Karpas-422 (cell line): ENCODE measurements at regions not wholly inside any gene's neighbourhood (a gene's known extent, or its start where the extent isn't known, plus 50 kb on each side); places are given as distances from the start of the nearest gene placed in this dataset.
"Not testable (repeated sequence)": the region's sequence is repeated elsewhere in the genome, so short reads cannot be mapped to it uniquely, and the experiment has no call there.

Source experiments
- DNase-seq: peaks from one replicate; pipeline ENCODE4 v3.0.0-alpha.2; 2015
- H2AFZ ChIP-seq: fragments of 200-600 bp; sonication (generic); 2 replicates; pipeline ENCODE4 v1.6.1; 2014; ENCODE audit warnings: antibody characterized with exemption, low read length, mixed read lengths
- H3K27ac ChIP-seq: fragments of 200-600 bp; sonication (generic); 2 replicates; pipeline ENCODE4 v1.5.1; 2014; ENCODE audit warnings: mild to moderate bottlenecking, low read length, moderate library complexity
- H3K27me3 ChIP-seq: fragments of 200-600 bp; sonication (generic); 2 replicates; pipeline ENCODE4 v1.6.1; 2014; ENCODE audit warnings: low read length, mixed read lengths
- H3K36me3 ChIP-seq: fragments of 200-600 bp; sonication (generic); 2 replicates; pipeline ENCODE4 v1.6.1; 2014; ENCODE audit warnings: low read length, mixed read lengths; ENCODE audit not compliant: insufficient read depth
- H3K4me1 ChIP-seq: fragments of 200-600 bp; sonication (generic); 2 replicates; pipeline ENCODE4 v1.6.1; 2014; ENCODE audit warnings: mild to moderate bottlenecking, low read length, mixed read lengths
- H3K4me2 ChIP-seq: fragments of 200-600 bp; sonication (generic); 2 replicates; pipeline ENCODE4 v1.6.1; 2014; ENCODE audit warnings: low read length, low read depth, mild to moderate bottlenecking; ENCODE audit not compliant: poor library complexity, severe bottlenecking
- H3K4me3 ChIP-seq: fragments of 200-600 bp; sonication (generic); 2 replicates; pipeline ENCODE4 v1.5.1; 2014; ENCODE audit warnings: mild to moderate bottlenecking, antibody characterized with exemption, low read length, mixed read lengths
- H3K79me2 ChIP-seq: fragments of 200-600 bp; sonication (generic); 2 replicates; pipeline ENCODE4 v1.6.1; 2014; ENCODE audit warnings: mild to moderate bottlenecking, low read length, mixed read lengths
- H3K9ac ChIP-seq: fragments of 200-600 bp; sonication (generic); 2 replicates; pipeline ENCODE4 v1.6.0; 2014; ENCODE audit warnings: low read length
- H3K9me2 ChIP-seq: fragments of 200-600 bp; sonication (generic), shearing (Covaris generic); replicated peaks from 2 replicates; pipeline ENCODE4 v1.6.0; 2014; ENCODE audit warnings: mild to moderate bottlenecking, low read length, moderate library complexity; ENCODE audit not compliant: insufficient read depth
- H3K9me3 ChIP-seq: fragments of 300-700, 200-600 bp; sonication (generic); 2 replicates; pipeline ENCODE4 v1.6.1; 2014; ENCODE audit warnings: low read length, mixed read lengths
- H4K20me1 ChIP-seq: fragments of 200-600 bp; sonication (generic); 2 replicates; pipeline ENCODE4 v1.6.1; 2014; ENCODE audit warnings: mild to moderate bottlenecking, antibody characterized with exemption, low read length, low read depth; ENCODE audit not compliant: insufficient read depth

GRCh38 chr4:62618042-62618441, 1417.9 kb downstream of the ADGRL3 start:
- H4K20me1 ChIP-seq: no peaks in the 10 kb centered on the region
- no peak overlapping the region for H3K27ac ChIP-seq
- H3K27me3 ChIP-seq: no peaks in the 10 kb centered on the region
- peaks cover 20% of the 10 kb centered on the region; the same call in 1 of the 2 replicates for H3K9me3 ChIP-seq
- H3K9me2 ChIP-seq: no peaks in the 10 kb centered on the region
- no peak overlapping the region for H3K9ac ChIP-seq
- no peak overlapping the region for H3K4me2 ChIP-seq
- no peak overlapping the region for H3K4me3 ChIP-seq
- no peaks in the 10 kb centered on the region for H3K79me2 ChIP-seq
- H3K36me3 ChIP-seq: no peaks in the 10 kb centered on the region
- no peak overlapping the region for H2AFZ ChIP-seq
- no peaks in the 10 kb centered on the region for H3K4me1 ChIP-seq
- DNase-seq: no peak

- no peak overlapping the region for H3K4me3 ChIP-seq
- H3K4me2 ChIP-seq: no peak overlapping the region
- no peak for DNase-seq
These were observed 1401.6 kb downstream of the ADGRL3 start for GRCh38 chr4:62601737-62602136.

GRCh38 chr4:62595265-62595664, 1395.1 kb downstream of the ADGRL3 start:
- not testable (repeated sequence) for H3K9ac ChIP-seq, H3K9me2 ChIP-seq, DNase-seq, H3K4me3 ChIP-seq, H3K4me2 ChIP-seq, H3K27me3 ChIP-seq, H3K36me3 ChIP-seq, H3K79me2 ChIP-seq, H2AFZ ChIP-seq, H4K20me1 ChIP-seq, H3K27ac ChIP-seq, H3K4me1 ChIP-seq
- H3K9me3 ChIP-seq: peaks cover 35% of the 10 kb centered on the region

More at GRCh38 chr4:62601737-62602136, 1401.6 kb downstream of the ADGRL3 start:
- Histone ChIP-seq H3K9me2 (no peaks in the 10 kb centered on the region), H3K27ac (no peak overlapping the region), H3K9ac (no peak overlapping the region), H2AFZ (no peak overlapping the region), H4K20me1 (no peaks in the 10 kb centered on the region), H3K9me3 (peaks cover 14% of the 10 kb centered on the region; the same call in 1 of the 2 replicates), H3K4me1 (no peaks in the 10 kb centered on the region), H3K27me3 (no peaks in the 10 kb centered on the region), H3K36me3 (no peaks in the 10 kb centered on the region), H3K79me2 (no peaks in the 10 kb centered on the region)

- H3K36me3 ChIP-seq: no peaks in the 10 kb centered on the region
- no peak overlapping the region for H3K27ac ChIP-seq
- no peak overlapping the region for H3K4me3 ChIP-seq
- no peaks in the 10 kb centered on the region for H3K79me2 ChIP-seq
- peaks cover 41% of the 10 kb centered on the region for H3K9me3 ChIP-seq
- H4K20me1 ChIP-seq: no peaks in the 10 kb centered on the region
- H3K9ac ChIP-seq: no peak overlapping the region
- no peak overlapping the region for H3K4me2 ChIP-seq
- H2AFZ ChIP-seq: no peak overlapping the region
- H3K4me1 ChIP-seq: no peaks in the 10 kb centered on the region
- DNase-seq: no peak
- no peaks in the 10 kb centered on the region for H3K9me2 ChIP-seq
- no peaks in the 10 kb centered on the region for H3K27me3 ChIP-seq
These were observed 1391.6 kb downstream of the ADGRL3 start for GRCh38 chr4:62591756-62592155.

- Histone ChIP-seq H2AFZ (no peak overlapping the region), H3K4me2 (no peak overlapping the region), H3K9me3 (peaks cover 40% of the 10 kb centered on the region), H3K4me3 (no peak overlapping the region), H3K36me3 (no peaks in the 10 kb centered on the region), H3K27me3 (no peaks in the 10 kb centered on the region), H3K9me2 (no peaks in the 10 kb centered on the region), H3K79me2 (no peaks in the 10 kb centered on the region), H4K20me1 (no peaks in the 10 kb centered on the region), H3K9ac (no peak overlapping the region), H3K4me1 (no peaks in the 10 kb centered on the region), H3K27ac (no peak overlapping the region)
- no peak for DNase-seq
These were observed 1388.5 kb downstream of the ADGRL3 start for GRCh38 chr4:62588671-62589070.

GRCh38 chr4:62571494-62571893, 1371.4 kb downstream of the ADGRL3 start:
- DNase-seq: no peak
- H3K79me2 ChIP-seq: no peaks in the 10 kb centered on the region
- no peaks in the 10 kb centered on the region for H3K27me3 ChIP-seq
- no peaks in the 10 kb centered on the region for H3K9me2 ChIP-seq
- H3K4me3 ChIP-seq: no peak overlapping the region
- no peaks in the 10 kb centered on the region for H4K20me1 ChIP-seq
- no peak overlapping the region for H3K27ac ChIP-seq
- no peaks in the 10 kb centered on the region for H3K4me1 ChIP-seq
- H3K36me3 ChIP-seq: no peaks in the 10 kb centered on the region
- H2AFZ ChIP-seq: no peak overlapping the region
- no peak overlapping the region for H3K4me2 ChIP-seq
- peaks cover 4% of the 10 kb centered on the region; the same call in 1 of the 2 replicates for H3K9me3 ChIP-seq
- H3K9ac ChIP-seq: no peak overlapping the region

- Histone ChIP-seq H3K9me3 (peaks cover 25% of the 10 kb centered on the region), H2AFZ (no peak overlapping the region)
These were observed 1360.7 kb downstream of the ADGRL3 start for GRCh38 chr4:62560858-62561257.

GRCh38 chr4:62550121-62550520, 1350.0 kb downstream of the ADGRL3 start:
- Histone ChIP-seq H2AFZ (no peak overlapping the region), H3K4me2 (no peak overlapping the region), H3K9me3 (peaks cover 20% of the 10 kb centered on the region), H3K4me3 (no peak overlapping the region), H4K20me1 (no peaks in the 10 kb centered on the region), H3K9ac (no peak overlapping the region), H3K79me2 (no peaks in the 10 kb centered on the region), H3K4me1 (no peaks in the 10 kb centered on the region), H3K9me2 (no peaks in the 10 kb centered on the region), H3K36me3 (no peaks in the 10 kb centered on the region), H3K27ac (no peak overlapping the region), H3K27me3 (no peaks in the 10 kb centered on the region)
- DNase-seq: no peak

More at GRCh38 chr4:62560858-62561257, 1360.7 kb downstream of the ADGRL3 start:
- no peak for DNase-seq
- no peaks in the 10 kb centered on the region for H3K4me1 ChIP-seq
- H3K9me2 ChIP-seq: no peaks in the 10 kb centered on the region
- no peaks in the 10 kb centered on the region for H3K27me3 ChIP-seq
- no peak overlapping the region for H3K4me3 ChIP-seq
- no peaks in the 10 kb centered on the region for H4K20me1 ChIP-seq
- no peak overlapping the region for H3K27ac ChIP-seq
- H3K9ac ChIP-seq: no peak overlapping the region
- H3K36me3 ChIP-seq: no peaks in the 10 kb centered on the region
- H3K4me2 ChIP-seq: no peak overlapping the region
- H3K79me2 ChIP-seq: no peaks in the 10 kb centered on the region

- no peaks in the 10 kb centered on the region for H3K27me3 ChIP-seq
These were observed 1349.5 kb downstream of the ADGRL3 start for GRCh38 chr4:62549601-62550000.

More at GRCh38 chr4:62549601-62550000, 1349.5 kb downstream of the ADGRL3 start:
- H3K36me3 ChIP-seq: no peaks in the 10 kb centered on the region
- H3K27ac ChIP-seq: no peak overlapping the region
- H3K4me1 ChIP-seq: no peaks in the 10 kb centered on the region
- no peak overlapping the region for H3K9ac ChIP-seq
- peaks cover 17% of the 10 kb centered on the region for H3K9me3 ChIP-seq
- no peaks in the 10 kb centered on the region for H3K9me2 ChIP-seq
- no peaks in the 10 kb centered on the region for H4K20me1 ChIP-seq
- H2AFZ ChIP-seq: no peak overlapping the region
- no peak for DNase-seq
- no peak overlapping the region for H3K4me3 ChIP-seq
- no peaks in the 10 kb centered on the region for H3K79me2 ChIP-seq
- H3K4me2 ChIP-seq: no peak overlapping the region
